ENCODE measurements at regions not wholly inside any gene's neighbourhood (a gene's known extent, or its start where the extent isn't known, plus 50 kb on each side); places are given as distances from the start of the nearest gene placed in this dataset.

DNA sequence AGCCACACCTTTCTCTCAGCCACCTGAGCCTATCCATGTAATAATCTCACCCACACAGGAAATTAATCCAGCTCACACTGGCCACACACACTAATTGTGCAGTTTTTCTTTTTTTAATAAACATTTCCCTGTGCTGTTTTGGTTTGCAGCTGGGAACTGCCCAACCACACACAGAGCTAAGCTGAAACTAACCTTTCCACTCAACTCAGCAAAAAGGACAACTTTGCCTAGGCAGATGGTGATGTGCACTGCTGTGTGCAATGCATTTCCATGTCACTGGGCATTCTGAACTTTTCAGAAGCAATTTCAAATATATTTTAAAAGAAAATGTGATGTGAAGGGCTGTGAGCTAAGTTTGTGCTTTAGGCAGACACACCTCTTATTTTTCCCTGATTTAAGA lies 70.0 kb upstream of the TLL1 start:
- TF ChIP-seq CTCF (conservative IDR thresholded peaks at IDR 0.05), result no peak
- no peak for TF ChIP-seq ZFX (IDR thresholded peaks at IDR 0.05)
